ENCODE measurements at regions not wholly inside any gene's neighbourhood (a gene's known extent, or its start where the extent isn't known, plus 50 kb on each side); places are given as distances from the start of the nearest gene placed in this dataset.

- no peak for TF ChIP-seq CTCF (conservative IDR thresholded peaks at IDR 0.05; ENCODE audit: low read depth, low read length)
- DNase-seq (ENCODE audit: low read depth): no peak
- no peak overlapping the region for H3K4me3 ChIP-seq (ENCODE audit: low read depth, low read length)
Observed at GRCh38 chr2:172216477-172216876, 113.8 kb upstream of the DLX2 start.

- TF ChIP-seq CTCF (conservative IDR thresholded peaks at IDR 0.05; ENCODE audit: low read depth, low read length): no peak
- DNase-seq (ENCODE audit: low read depth): no peak
- no peak overlapping the region for H3K4me3 ChIP-seq (ENCODE audit: low read depth, low read length)
Observed at GRCh38 chr2:172219201-172219600, 116.5 kb upstream of the DLX2 start.

GRCh38 chr2:172220121-172220520, 117.4 kb upstream of the DLX2 start:
- DNase-seq (ENCODE audit: low read depth): no peak
- no peak overlapping the region for H3K4me3 ChIP-seq (ENCODE audit: low read depth, low read length)
- TF ChIP-seq CTCF (conservative IDR thresholded peaks at IDR 0.05; ENCODE audit: low read depth, low read length): no peak

- no peak for TF ChIP-seq CTCF (conservative IDR thresholded peaks at IDR 0.05; ENCODE audit: low read depth, low read length)
- H3K4me3 ChIP-seq (ENCODE audit: low read depth, low read length): no peak overlapping the region
- DNase-seq (ENCODE audit: low read depth): no peak
Observed at GRCh38 chr2:172223601-172224054, 120.9 kb upstream of the DLX2 start.

- no peak for DNase-seq (ENCODE audit: low read depth)
- H3K4me3 ChIP-seq (ENCODE audit: low read depth, low read length): no peak overlapping the region
- no peak for TF ChIP-seq CTCF (conservative IDR thresholded peaks at IDR 0.05; ENCODE audit: low read depth, low read length)
Observed at GRCh38 chr2:172225786-172226185, 123.1 kb upstream of the DLX2 start.

- no peak for DNase-seq (ENCODE audit: low read depth)
- TF ChIP-seq CTCF (conservative IDR thresholded peaks at IDR 0.05; ENCODE audit: low read depth, low read length): peak; percentile 18
- no peak overlapping the region for H3K4me3 ChIP-seq (ENCODE audit: low read depth, low read length)
Observed at GRCh38 chr2:172226244-172227061, 123.8 kb upstream of the DLX2 start.

GRCh38 chr2:172227719-172228118, 125.0 kb upstream of the DLX2 start:
- no peak for DNase-seq (ENCODE audit: low read depth)

More at GRCh38 chr2:172227719-172228118, 125.0 kb upstream of the DLX2 start:
- no peak overlapping the region for H3K4me3 ChIP-seq (ENCODE audit: low read depth, low read length)
- no peak for TF ChIP-seq CTCF (conservative IDR thresholded peaks at IDR 0.05; ENCODE audit: low read depth, low read length)
